AG20443 (cell line): ENCODE measurements at regions not wholly inside any gene's neighbourhood (a gene's known extent, or its start where the extent isn't known, plus 50 kb on each side); places are given as distances from the start of the nearest gene placed in this dataset.

Source experiments
- DNase-seq: peaks from one replicate; pipeline ENCODE4 v3.0.0; 2012; ENCODE audit warnings: low spot score, mixed read lengths

- DNase-seq = no peak
Measured at GRCh38 chrY:14139521-14139920, 83.5 kb downstream of the VCY1B start.

- no peak for DNase-seq
Measured at GRCh38 chrY:14145614-14146013, 89.6 kb downstream of the VCY1B start.

- DNase-seq = no peak
Measured at GRCh38 chrY:14182776-14183175, 126.7 kb downstream of the VCY1B start.

GRCh38 chrY:14222014-14222413 lies 166.0 kb downstream of the VCY1B start:
- no peak for DNase-seq

GRCh38 chrY:14231703-14232102 lies 175.7 kb downstream of the VCY1B start:
- DNase-seq = no peak

- DNase-seq = no peak
Measured at GRCh38 chrY:14235070-14235469, 179.0 kb downstream of the VCY1B start.

GRCh38 chrY:14238277-14238676 lies 182.2 kb downstream of the VCY1B start:
- no peak for DNase-seq

GRCh38 chrY:14246948-14247347 lies 190.9 kb downstream of the VCY1B start:
- DNase-seq = no peak

- no peak for DNase-seq
Measured at GRCh38 chrY:14248878-14249576, 193.0 kb downstream of the VCY1B start.

- DNase-seq = no peak
Measured at GRCh38 chrY:14255965-14256816, 200.2 kb downstream of the VCY1B start.

- no peak for DNase-seq
Measured at GRCh38 chrY:14256817-14257168, 200.8 kb downstream of the VCY1B start.

GRCh38 chrY:14277029-14277428 lies 221.0 kb downstream of the VCY1B start:
- DNase-seq = no peak

- peak; percentile 7 for DNase-seq
Measured at GRCh38 chrY:14290656-14291375, 233.5 kb upstream of the NLGN4Y start.

- DNase-seq = no peak
Measured at GRCh38 chrY:14292382-14292781, 231.9 kb upstream of the NLGN4Y start.

GRCh38 chrY:14300775-14301174 lies 223.6 kb upstream of the NLGN4Y start:
- no peak for DNase-seq

- DNase-seq = no peak
Measured at GRCh38 chrY:14301552-14301951, 222.8 kb upstream of the NLGN4Y start.

GRCh38 chrY:14328677-14329345 lies 195.5 kb upstream of the NLGN4Y start:
- DNase-seq = peak; percentile 7

- no peak for DNase-seq
Measured at GRCh38 chrY:14330362-14330761, 194.0 kb upstream of the NLGN4Y start.

- no peak for DNase-seq
Measured at GRCh38 chrY:14339524-14339923, 184.8 kb upstream of the NLGN4Y start.

GRCh38 chrY:14340459-14341143 lies 183.7 kb upstream of the NLGN4Y start:
- no peak for DNase-seq

GRCh38 chrY:14344648-14345333 lies 179.5 kb upstream of the NLGN4Y start:
- no peak for DNase-seq
